Stimulated activated naive B cell treated with anti-CD40 and anti-IgM and Interleukin-4, amounts not matched to agents 10 μg/mL and 1 μg/mL and 100 μg/mL, for 72 hours (primary cell): ENCODE measurements at regions not wholly inside any gene's neighbourhood (a gene's known extent, or its start where the extent isn't known, plus 50 kb on each side); places are given as distances from the start of the nearest gene placed in this dataset.

Source experiments
- ATAC-seq, 2 donors: fragments of 150-1000 bp; cut with Tn5 transposase; replicated peaks; 2 replicates each; pipeline ENCODE4 v1.10.0; 2021; ENCODE audit warnings: moderate library complexity in 1 of 2
- DNase-seq: peaks from one replicate; pipeline ENCODE4 v3.0.0; 2021
- H3K27ac Mint-ChIP-seq: one replicate; pipeline ENCODE4 v1.8.0; 2022; ENCODE audit warnings: mild to moderate bottlenecking, mixed read lengths
- H3K27me3 Mint-ChIP-seq, 2 donors: one replicate each; pipeline ENCODE4 v1.8.0; 2022; ENCODE audit warnings: mixed read lengths in 2 of 2
- H3K36me3 Mint-ChIP-seq, 2 donors: one replicate each; pipeline ENCODE4 v1.8.0; 2022; ENCODE audit warnings: mixed read lengths in 2 of 2, mild to moderate bottlenecking in 1 of 2
- H3K4me1 Mint-ChIP-seq, 2 donors: one replicate each; pipeline ENCODE4 v1.8.0; 2022; ENCODE audit warnings: mixed read lengths in 2 of 2, mild to moderate bottlenecking in 1 of 2
- H3K4me3 Mint-ChIP-seq, 2 donors: one replicate each; pipeline ENCODE4 v1.8.0; 2022; ENCODE audit warnings: mild to moderate bottlenecking in 2 of 2, mixed read lengths in 2 of 2, moderate library complexity in 1 of 2
- H3K9me3 Mint-ChIP-seq, 2 donors: one replicate each; pipeline ENCODE4 v1.8.0; 2022; ENCODE audit warnings: mixed read lengths in 2 of 2, mild to moderate bottlenecking in 1 of 2

DNA sequence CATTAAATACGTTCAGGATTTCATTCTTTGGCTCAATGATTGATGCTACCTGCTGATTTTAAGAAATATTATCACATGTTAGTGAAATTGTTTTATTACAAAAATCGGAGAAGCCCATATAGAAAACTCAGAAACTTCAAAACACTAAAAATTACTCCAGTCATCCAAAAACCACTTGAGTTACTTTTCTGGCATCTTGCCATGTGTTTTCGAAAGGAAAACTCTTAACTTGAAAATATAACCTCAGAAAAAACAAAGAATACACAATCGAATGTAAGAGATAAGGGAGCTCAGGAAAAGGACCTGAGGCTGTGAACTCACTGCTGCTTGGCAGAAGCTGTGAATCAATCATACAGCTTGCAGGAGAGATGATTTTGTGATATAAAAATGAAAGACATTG is 151.3 kb upstream of the SLITRK3 start:
- DNase-seq: no peak
- Mint-ChIP-seq H3K4me1 (no peaks in the 10 kb centered on the region), H3K27ac (no peak overlapping the region), H3K27me3 (no peaks in the 10 kb centered on the region), H3K4me3 (no peak overlapping the region), H3K9me3 (peaks cover 3 to 4% of the 10 kb centered on the region in 2 donors), H3K36me3 (no peaks in the 10 kb centered on the region)
- ATAC-seq: no peak

DNA sequence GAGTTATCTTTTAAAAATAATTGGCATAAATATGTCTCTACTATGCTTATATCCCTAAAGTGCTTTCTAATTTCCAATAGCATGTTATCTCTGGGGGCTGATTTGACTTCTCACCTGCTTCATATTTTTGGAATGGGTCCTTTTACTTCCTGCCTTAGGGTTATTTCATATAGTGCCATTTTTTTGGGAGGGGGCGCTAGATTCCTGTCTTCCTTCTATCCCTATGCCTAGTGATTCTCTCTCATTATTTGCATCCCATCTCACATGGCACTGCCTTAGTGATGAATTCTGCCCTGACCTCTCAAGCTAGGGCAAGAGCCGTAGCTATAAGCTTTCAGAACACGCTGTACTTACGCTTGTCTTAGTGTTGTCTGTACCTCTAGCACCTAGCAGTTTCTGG is 150.3 kb upstream of the SLITRK3 start:
- no peaks in the 10 kb centered on the region for H3K27me3 Mint-ChIP-seq
- H3K4me1 Mint-ChIP-seq: no peaks in the 10 kb centered on the region
- no peak for DNase-seq
- H3K27ac Mint-ChIP-seq: no peak overlapping the region
- no peak overlapping the region for H3K4me3 Mint-ChIP-seq
- H3K9me3 Mint-ChIP-seq: peaks cover 0 to 4% of the 10 kb centered on the region in 2 donors
- no peaks in the 10 kb centered on the region for H3K36me3 Mint-ChIP-seq
- ATAC-seq: no peak

DNA sequence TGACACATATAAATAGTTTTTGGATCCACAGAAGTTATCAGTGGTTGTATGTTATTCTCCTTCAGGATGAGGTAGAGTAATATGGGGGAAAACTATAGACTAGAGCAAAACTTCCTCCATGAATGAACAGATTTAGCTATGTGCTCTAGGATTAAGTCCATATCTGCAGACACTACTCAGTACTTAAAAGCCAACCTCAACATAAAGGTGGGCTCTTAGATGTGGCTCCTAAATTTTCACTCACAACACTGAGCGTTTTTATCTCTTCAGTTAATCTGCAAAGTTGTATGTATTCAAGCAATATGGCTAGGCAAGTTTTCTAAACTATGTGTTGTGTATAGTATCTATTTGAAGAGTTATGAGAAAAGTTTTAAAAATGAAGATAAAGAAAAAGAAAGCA is 147.0 kb upstream of the SLITRK3 start:
- Mint-ChIP-seq H3K36me3 (no peaks in the 10 kb centered on the region), H3K4me3 (no peak overlapping the region), H3K27me3 (no peaks in the 10 kb centered on the region), H3K27ac (no peak overlapping the region), H3K9me3 (peaks cover 0 to 4% of the 10 kb centered on the region in 2 donors), H3K4me1 (no peaks in the 10 kb centered on the region)
- DNase-seq (no peak), ATAC-seq (no peak)

- no peak overlapping the region for H3K27ac Mint-ChIP-seq
- no peak for ATAC-seq
Observed at GRCh38 chr3:165339753-165340152, 143.6 kb upstream of the SLITRK3 start.

GRCh38 chr3:165336786-165337185 is 140.6 kb upstream of the SLITRK3 start:
- no peak overlapping the region for H3K4me3 Mint-ChIP-seq
- H3K9me3 Mint-ChIP-seq: no peaks in the 10 kb centered on the region

More at GRCh38 chr3:165339753-165340152, 143.6 kb upstream of the SLITRK3 start:
- Mint-ChIP-seq H3K4me3 (no peak overlapping the region), H3K9me3 (peaks cover 0 to 2% of the 10 kb centered on the region in 2 donors), H3K27me3 (no peaks in the 10 kb centered on the region), H3K4me1 (no peaks in the 10 kb centered on the region), H3K36me3 (no peaks in the 10 kb centered on the region)
- no peak for DNase-seq

More at GRCh38 chr3:165336786-165337185, 140.6 kb upstream of the SLITRK3 start:
- no peak for ATAC-seq
- DNase-seq: no peak
- Mint-ChIP-seq H3K4me1 (no peaks in the 10 kb centered on the region), H3K27ac (no peak overlapping the region), H3K27me3 (no peaks in the 10 kb centered on the region), H3K36me3 (no peaks in the 10 kb centered on the region)
